ENCODE measurements at regions not wholly inside any gene's neighbourhood (a gene's known extent, or its start where the extent isn't known, plus 50 kb on each side); places are given as distances from the start of the nearest gene placed in this dataset.

DNA sequence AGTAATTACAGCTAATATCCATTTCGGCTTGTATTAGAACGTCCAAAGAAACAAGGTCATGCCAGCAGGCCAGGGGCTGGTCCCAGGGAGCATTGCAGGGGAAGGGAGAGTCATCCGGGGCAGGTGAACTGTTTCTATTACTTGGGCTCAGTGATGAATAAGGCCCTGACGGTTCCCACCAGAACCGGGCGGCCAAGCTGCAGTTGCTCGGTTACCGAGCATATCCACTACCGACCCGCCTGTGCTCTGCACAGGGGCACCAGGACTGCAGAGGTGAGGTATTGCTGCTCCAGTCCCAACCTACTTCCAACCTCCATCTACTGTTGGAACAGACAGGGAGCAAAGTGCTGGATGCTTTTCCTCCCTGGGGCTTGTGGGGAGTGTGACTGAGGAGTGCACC is 295.5 kb downstream of the MAF start:
- Histone ChIP-seq H3K9me3 (ENCODE audit: low read length) (no peaks in the 10 kb centered on the region), H4K20me1 (ENCODE audit: insufficient read depth, low read length) (no peaks in the 10 kb centered on the region), H3K27ac (ENCODE audit: low read depth, low read length, poor library complexity, severe bottlenecking) (no peak overlapping the region), H3F3A (ENCODE audit: insufficient read depth, low read length) (no peaks in the 10 kb centered on the region), H2AFZ (ENCODE audit: low read length) (no peak overlapping the region), H3K4me1 (ENCODE audit: insufficient read depth, low read length, severe bottlenecking) (no peaks in the 10 kb centered on the region), H3K9ac (ENCODE audit: low read length) (no peak overlapping the region), H3K4me3 (ENCODE audit: low read depth, low read length, poor library complexity, severe bottlenecking) (no peak overlapping the region), H3K36me3 (ENCODE audit: insufficient read depth, low read length) (no peaks in the 10 kb centered on the region), H3K27me3 (ENCODE audit: insufficient read depth, low read length) (no peaks in the 10 kb centered on the region), H3K79me2 (ENCODE audit: insufficient read depth, low read length) (no peaks in the 10 kb centered on the region), H3K4me2 (ENCODE audit: low read length) (no peak overlapping the region), H3K9me2 (ENCODE audit: low read depth, low read length) (no peaks in the 10 kb centered on the region)
- no peak for TF ChIP-seq EZH2 (IDR thresholded peaks at IDR 0.05; ENCODE audit: borderline replicate concordance, low read length)
- TF ChIP-seq, protein P1, sequence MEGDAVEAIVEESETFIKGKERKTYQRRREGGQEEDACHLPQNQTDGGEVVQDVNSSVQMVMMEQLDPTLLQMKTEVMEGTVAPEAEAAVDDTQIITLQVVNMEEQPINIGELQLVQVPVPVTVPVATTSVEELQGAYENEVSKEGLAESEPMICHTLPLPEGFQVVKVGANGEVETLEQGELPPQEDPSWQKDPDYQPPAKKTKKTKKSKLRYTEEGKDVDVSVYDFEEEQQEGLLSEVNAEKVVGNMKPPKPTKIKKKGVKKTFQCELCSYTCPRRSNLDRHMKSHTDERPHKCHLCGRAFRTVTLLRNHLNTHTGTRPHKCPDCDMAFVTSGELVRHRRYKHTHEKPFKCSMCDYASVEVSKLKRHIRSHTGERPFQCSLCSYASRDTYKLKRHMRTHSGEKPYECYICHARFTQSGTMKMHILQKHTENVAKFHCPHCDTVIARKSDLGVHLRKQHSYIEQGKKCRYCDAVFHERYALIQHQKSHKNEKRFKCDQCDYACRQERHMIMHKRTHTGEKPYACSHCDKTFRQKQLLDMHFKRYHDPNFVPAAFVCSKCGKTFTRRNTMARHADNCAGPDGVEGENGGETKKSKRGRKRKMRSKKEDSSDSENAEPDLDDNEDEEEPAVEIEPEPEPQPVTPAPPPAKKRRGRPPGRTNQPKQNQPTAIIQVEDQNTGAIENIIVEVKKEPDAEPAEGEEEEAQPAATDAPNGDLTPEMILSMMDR (IDR thresholded peaks at IDR 0.05; ENCODE audit: low read length), result no peak

DNA sequence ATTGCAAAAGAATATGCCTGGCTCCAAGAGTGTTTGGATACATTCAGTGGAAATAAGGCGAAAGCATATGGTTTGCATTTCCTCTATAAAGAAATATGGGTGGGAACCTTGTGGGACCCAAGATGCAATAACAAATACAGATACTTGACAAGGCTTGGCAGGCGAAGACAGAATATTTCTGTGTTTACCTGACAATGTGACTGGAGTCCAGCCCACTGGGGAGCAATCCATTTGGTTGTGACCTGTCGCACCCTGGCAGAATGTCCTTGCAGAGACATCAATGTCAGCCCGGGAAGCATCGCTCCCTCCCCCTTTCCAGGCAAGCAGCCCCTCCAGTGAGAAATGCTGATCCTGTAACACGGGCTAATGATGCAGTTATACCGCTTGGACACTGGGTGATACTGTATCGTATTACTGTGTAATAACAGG is 296.6 kb downstream of the MAF start:
- Histone ChIP-seq H4K20me1 (ENCODE audit: insufficient read depth, low read length) (no peaks in the 10 kb centered on the region), H3K9me3 (ENCODE audit: low read length) (no peaks in the 10 kb centered on the region), H2AFZ (ENCODE audit: low read length) (no peak overlapping the region), H3K9me2 (ENCODE audit: low read depth, low read length) (no peaks in the 10 kb centered on the region), H3K4me1 (ENCODE audit: insufficient read depth, low read length, severe bottlenecking) (no peaks in the 10 kb centered on the region), H3K4me3 (ENCODE audit: low read depth, low read length, poor library complexity, severe bottlenecking) (no peak overlapping the region), H3K9ac (ENCODE audit: low read length) (no peak overlapping the region), H3F3A (ENCODE audit: insufficient read depth, low read length) (no peaks in the 10 kb centered on the region), H3K4me2 (ENCODE audit: low read length) (no peak overlapping the region), H3K79me2 (ENCODE audit: insufficient read depth, low read length) (no peaks in the 10 kb centered on the region), H3K36me3 (ENCODE audit: insufficient read depth, low read length) (no peaks in the 10 kb centered on the region), H3K27me3 (ENCODE audit: insufficient read depth, low read length) (no peaks in the 10 kb centered on the region), H3K27ac (ENCODE audit: low read depth, low read length, poor library complexity, severe bottlenecking) (no peak overlapping the region)
- TF ChIP-seq, protein P1 (IDR thresholded peaks at IDR 0.05; ENCODE audit: low read length), result no peak
- no peak for TF ChIP-seq EZH2 (IDR thresholded peaks at IDR 0.05; ENCODE audit: borderline replicate concordance, low read length)

DNA sequence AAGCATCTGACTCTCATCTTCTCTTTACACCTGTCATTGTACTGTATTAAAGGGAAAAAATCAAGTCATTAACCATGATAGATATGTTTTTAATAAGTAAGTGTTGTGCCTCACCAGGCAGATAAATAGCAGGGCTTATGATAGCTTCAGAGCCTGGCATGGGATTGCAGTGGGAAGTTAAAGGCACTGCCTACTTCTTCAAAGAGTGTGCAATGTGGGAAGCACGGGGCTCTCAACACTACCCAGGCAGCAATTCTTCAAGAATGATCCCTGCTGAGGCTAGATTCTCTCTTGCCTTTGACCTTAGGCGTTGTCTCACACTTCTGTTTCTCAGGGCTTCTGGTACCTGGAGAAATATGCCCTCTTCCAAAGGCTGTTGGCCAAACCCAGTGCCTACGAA is 297.3 kb downstream of the MAF start:
- H3F3A ChIP-seq (ENCODE audit: insufficient read depth, low read length), result no peaks in the 10 kb centered on the region
- no peaks in the 10 kb centered on the region for H3K9me3 ChIP-seq (ENCODE audit: low read length)
- no peaks in the 10 kb centered on the region for H3K27me3 ChIP-seq (ENCODE audit: insufficient read depth, low read length)
- no peaks in the 10 kb centered on the region for H3K36me3 ChIP-seq (ENCODE audit: insufficient read depth, low read length)
- H3K4me1 ChIP-seq (ENCODE audit: insufficient read depth, low read length, severe bottlenecking), result no peaks in the 10 kb centered on the region
- H4K20me1 ChIP-seq (ENCODE audit: insufficient read depth, low read length), result no peaks in the 10 kb centered on the region
- H2AFZ ChIP-seq (ENCODE audit: low read length), result no peak overlapping the region
- H3K9ac ChIP-seq (ENCODE audit: low read length), result no peak overlapping the region
- H3K4me3 ChIP-seq (ENCODE audit: low read depth, low read length, poor library complexity, severe bottlenecking), result no peak overlapping the region
- no peak overlapping the region for H3K4me2 ChIP-seq (ENCODE audit: low read length)
- no peak overlapping the region for H3K27ac ChIP-seq (ENCODE audit: low read depth, low read length, poor library complexity, severe bottlenecking)
- H3K79me2 ChIP-seq (ENCODE audit: insufficient read depth, low read length), result no peaks in the 10 kb centered on the region
- TF ChIP-seq EZH2 (IDR thresholded peaks at IDR 0.05; ENCODE audit: borderline replicate concordance, low read length), result no peak
- TF ChIP-seq, protein P1 (IDR thresholded peaks at IDR 0.05; ENCODE audit: low read length), result no peak
- H3K9me2 ChIP-seq (ENCODE audit: low read depth, low read length), result no peaks in the 10 kb centered on the region
